ENCODE measurements at regions not wholly inside any gene's neighbourhood (a gene's known extent, or its start where the extent isn't known, plus 50 kb on each side); places are given as distances from the start of the nearest gene placed in this dataset.

- in situ Hi-C loops (cut with MboI; ENCODE audit: low pct_unique_long_range_greater_than_20kb, low sequenced_read_pairs, unreplicated experiment), result no loop called here
- no peak for TF ChIP-seq CTCF (IDR thresholded peaks at IDR 0.05; ENCODE audit: extremely low read depth, insufficient read depth, missing control alignments)
- DNase-seq (ENCODE audit: low spot score), result no peak
Measured at GRCh38 chr2:45285311-45285710, 276.1 kb upstream of the SIX2 start.

GRCh38 chr2:45284621-45284995 lies 275.4 kb upstream of the SIX2 start:
- no peak for DNase-seq (ENCODE audit: low spot score)
- TF ChIP-seq CTCF (IDR thresholded peaks at IDR 0.05; ENCODE audit: extremely low read depth, insufficient read depth, missing control alignments), result no peak
- in situ Hi-C loops (cut with MboI; ENCODE audit: low pct_unique_long_range_greater_than_20kb, low sequenced_read_pairs, unreplicated experiment), result no loop called here

- DNase-seq (ENCODE audit: low spot score), result no peak
- no peak for TF ChIP-seq CTCF (IDR thresholded peaks at IDR 0.05; ENCODE audit: extremely low read depth, insufficient read depth, missing control alignments)
- in situ Hi-C loops (cut with MboI; ENCODE audit: low pct_unique_long_range_greater_than_20kb, low sequenced_read_pairs, unreplicated experiment), result no loop called here
Measured at GRCh38 chr2:45283764-45284620, 274.7 kb upstream of the SIX2 start.

GRCh38 chr2:45282646-45283045 lies 273.4 kb upstream of the SIX2 start:
- TF ChIP-seq CTCF (IDR thresholded peaks at IDR 0.05; ENCODE audit: extremely low read depth, insufficient read depth, missing control alignments), result no peak
- in situ Hi-C loops (cut with MboI; ENCODE audit: low pct_unique_long_range_greater_than_20kb, low sequenced_read_pairs, unreplicated experiment), result no loop called here
- no peak for DNase-seq (ENCODE audit: low spot score)

- DNase-seq (ENCODE audit: low spot score), result no peak
- in situ Hi-C loops (cut with MboI; ENCODE audit: low pct_unique_long_range_greater_than_20kb, low sequenced_read_pairs, unreplicated experiment), result no loop called here
- TF ChIP-seq CTCF (IDR thresholded peaks at IDR 0.05; ENCODE audit: extremely low read depth, insufficient read depth, missing control alignments), result no peak
Measured at GRCh38 chr2:45281311-45281710, 272.1 kb upstream of the SIX2 start.

- in situ Hi-C loops (cut with MboI; ENCODE audit: low pct_unique_long_range_greater_than_20kb, low sequenced_read_pairs, unreplicated experiment), result no loop called here
Measured at GRCh38 chr2:45280794-45281193, 271.5 kb upstream of the SIX2 start.

More at GRCh38 chr2:45280794-45281193, 271.5 kb upstream of the SIX2 start:
- no peak for TF ChIP-seq CTCF (IDR thresholded peaks at IDR 0.05; ENCODE audit: extremely low read depth, insufficient read depth, missing control alignments)
- no peak for DNase-seq (ENCODE audit: low spot score)
